ENCODE measurements at regions not wholly inside any gene's neighbourhood (a gene's known extent, or its start where the extent isn't known, plus 50 kb on each side); places are given as distances from the start of the nearest gene placed in this dataset.
"Not testable (repeated sequence)": the region's sequence is repeated elsewhere in the genome, so short reads cannot be mapped to it uniquely, and the experiment has no call there.

GRCh38 chr12:25883026-25883916, 75.2 kb upstream of the RASSF8 start:
- DNase-seq: no peak

GRCh38 chr12:25884024-25884919, 74.2 kb upstream of the RASSF8 start:
- DNase-seq: no peak

DNA sequence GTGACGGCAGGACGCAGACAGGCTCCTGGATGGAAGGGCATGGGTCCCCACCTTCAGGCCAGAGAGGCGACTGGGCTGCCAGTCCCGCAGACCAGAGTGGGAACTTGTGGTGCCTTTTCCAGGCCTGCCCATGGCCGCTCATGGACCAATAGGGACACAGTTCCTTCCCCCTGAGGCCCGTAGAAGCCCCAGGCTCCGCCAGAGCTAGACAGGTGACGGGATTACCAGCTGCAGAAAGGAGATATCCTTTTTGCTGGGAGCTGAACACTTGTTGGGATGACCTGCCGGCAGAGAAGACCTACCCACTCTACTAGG, 73.6 kb upstream of the RASSF8 start:
- DNase-seq: no peak

- DNase-seq: no peak
Observed at GRCh38 chr12:25886396-25886795, 72.1 kb upstream of the RASSF8 start.

- no peak for DNase-seq
Observed at GRCh38 chr12:25887367-25887766, 71.1 kb upstream of the RASSF8 start.

DNA sequence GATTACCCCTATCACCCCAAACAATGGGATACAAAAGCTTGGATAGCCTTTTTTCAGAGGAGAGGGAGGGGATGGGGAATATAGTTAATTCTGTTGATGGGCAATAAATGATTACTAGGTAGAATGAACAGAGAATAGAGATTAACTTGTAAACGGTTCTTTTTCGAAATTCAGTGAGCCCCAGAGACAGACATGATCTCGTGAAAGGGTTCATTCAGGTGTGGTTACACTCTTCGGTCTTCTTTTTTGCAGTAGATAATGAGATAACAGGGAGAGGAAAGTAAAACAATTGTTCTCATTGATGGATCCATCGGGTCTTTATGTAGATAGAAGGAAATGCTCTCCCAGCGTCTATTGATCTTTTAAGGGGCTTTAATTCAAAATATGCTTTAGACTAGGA, 69.3 kb upstream of the RASSF8 start:
- DNase-seq: no peak

DNA sequence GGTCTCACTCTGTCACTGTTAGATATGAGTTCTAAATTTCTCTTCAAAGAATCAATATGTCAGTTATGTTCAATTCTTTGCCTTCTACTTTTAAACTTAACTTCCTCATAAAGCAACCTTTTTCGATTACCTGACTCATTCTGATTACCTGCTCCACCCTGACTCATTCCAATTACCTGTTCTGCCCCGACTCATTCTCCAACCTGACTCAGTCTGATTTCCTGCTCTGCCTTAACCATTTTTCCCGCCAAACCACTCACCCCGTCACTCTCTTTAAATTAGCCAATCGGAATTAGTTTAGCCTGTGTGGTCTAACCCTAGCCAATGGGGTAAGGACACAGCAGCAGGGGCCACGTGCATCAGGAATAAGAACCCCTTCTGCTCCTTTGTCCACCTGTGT, 67.4 kb upstream of the RASSF8 start:
- DNase-seq: not testable (repeated sequence)

DNA sequence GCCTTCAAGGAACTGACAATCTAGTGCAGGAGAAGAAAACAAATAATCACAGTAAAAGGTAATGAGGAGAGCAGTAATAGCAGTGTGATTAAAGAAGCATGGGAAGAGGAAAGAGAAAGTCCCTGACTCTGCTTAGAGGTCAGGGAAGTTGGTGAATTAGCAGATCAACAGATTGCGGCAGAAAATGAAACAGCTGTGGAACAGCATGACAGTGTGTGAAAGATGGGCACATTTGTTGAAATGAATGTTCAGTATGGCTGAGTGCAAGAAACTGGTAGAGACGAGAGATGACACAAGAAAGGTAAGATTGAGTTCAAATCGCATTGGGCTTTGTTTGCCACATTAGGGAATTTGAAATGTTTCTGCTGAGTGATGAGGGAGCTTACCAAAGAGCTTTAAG, 63.7 kb upstream of the RASSF8 start:
- DNase-seq: no peak

DNA sequence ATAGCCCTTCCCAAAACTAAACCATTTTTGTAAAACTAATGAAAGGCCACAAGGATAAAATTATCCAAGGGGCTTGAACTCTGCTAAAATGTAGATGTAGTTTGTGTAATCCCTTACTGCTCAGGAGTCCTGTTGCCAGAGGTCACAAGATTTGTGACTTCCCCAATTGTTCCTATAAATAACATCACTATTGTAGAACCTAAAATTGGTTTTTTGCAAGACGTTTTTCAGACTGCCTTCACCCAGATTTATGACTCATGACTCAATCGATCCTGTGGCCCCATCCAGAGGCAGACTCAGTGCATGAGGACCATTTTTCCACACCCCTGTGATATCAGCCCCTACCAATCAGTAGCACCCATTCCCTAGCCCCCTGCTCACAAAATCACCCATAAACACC, 61.5 kb upstream of the RASSF8 start:
- no peak for DNase-seq

- no peak for DNase-seq
Observed at GRCh38 chr12:25903603-25904245, 54.8 kb upstream of the RASSF8 start.

DNA sequence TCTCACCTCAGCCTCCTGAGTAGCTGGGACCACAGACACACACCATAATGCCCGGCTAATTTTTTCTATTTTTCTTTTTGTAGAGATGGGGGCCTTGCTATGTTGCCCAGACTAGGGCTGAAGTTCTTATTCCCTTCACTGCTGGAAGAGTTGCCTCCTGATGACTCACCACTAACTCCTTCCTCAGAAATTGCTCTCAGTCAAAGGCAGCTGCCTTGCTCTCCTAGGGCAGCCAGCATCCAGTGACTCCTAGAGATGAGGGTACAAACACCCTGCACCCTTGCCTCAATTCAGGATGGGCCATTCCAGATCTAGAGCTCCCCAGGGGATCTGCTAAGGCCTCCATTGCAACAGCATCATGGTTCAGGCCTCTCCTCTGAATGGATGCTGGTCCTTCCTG, 54.0 kb upstream of the RASSF8 start:
- no peak for DNase-seq

GRCh38 chr12:25906651-25907340, 51.7 kb upstream of the RASSF8 start:
- DNase-seq: no peak
